HCT116 (cell line): ENCODE measurements at regions not wholly inside any gene's neighbourhood (a gene's known extent, or its start where the extent isn't known, plus 50 kb on each side); places are given as distances from the start of the nearest gene placed in this dataset.

Source experiments
- ATAC-seq: fragments of 200-7000 bp; cut with Tn5 transposase; 2 replicates; pipeline ENCODE4 v1.9.1; 2020; ENCODE audit warnings: mild to moderate bottlenecking, moderate library complexity
- BruUV-seq: library from RNA; stranded (reverse); fragments of 400-500 nt; replicated peaks from 2 replicates; lab custom pipeline; 2021; lab: Mats Ljungman, UMichigan
- CTCF ChIA-PET: fragments of 300-600 bp; sonication (Branson Sonifier 250); formaldehyde crosslinking; loops from one replicate; lab custom pipeline; 2021; ENCODE audit warnings: antibody characterized with exemption; lab: Charles Lee
- POLR2A ChIA-PET: fragments of 300-600, 350-600 bp; sonication (Branson Sonifier 250); formaldehyde crosslinking; loops from one replicate; lab custom pipeline; 2021; ENCODE audit warnings: antibody characterized with exemption; lab: Charles Lee
- RAD21 ChIA-PET, 2 experiments: fragments of 300-600 bp; sonication (Branson Sonifier 250); formaldehyde crosslinking; loops; one replicate each; lab custom pipeline; 2023; ENCODE audit warnings: low total read pairs in 2 of 2; ENCODE audit not compliant: uncharacterized antibody in 2 of 2, unreplicated experiment in 2 of 2, low non-redundant PET in 1 of 2; lab: Charles Lee
- DNase-seq: peaks from one replicate; pipeline ENCODE4 v3.0.0-alpha.2; 2010; ENCODE audit warnings: low read depth, low spot score
- H2AFZ ChIP-seq: fragments of 200-600 bp; shearing (Covaris generic), sonication (generic); 2 replicates; pipeline ENCODE4 v1.6.1; 2017; ENCODE audit warnings: low read depth, mixed run types, mixed read lengths, antibody characterized with exemption, low read length; ENCODE audit not compliant: poor library complexity, severe bottlenecking
- H3K27ac ChIP-seq: 2 replicates; pipeline ENCODE4 v1.5.1; 2012; ENCODE audit warnings: low read depth, low read length
- H3K27me3 ChIP-seq: fragments of 200-600 bp; sonication (generic); 2 replicates; pipeline ENCODE4 v1.6.1; 2016; ENCODE audit warnings: mixed run types, low read length, mixed read lengths; ENCODE audit not compliant: insufficient read depth
- H3K36me3 ChIP-seq, 2 experiments: fragments of 200-500 bp in 1 of 2; fragments of 200-600 bp in 1 of 2; sonication (Bioruptor generic) in 1 of 2; sonication (generic) in 1 of 2; 2 replicates each; pipeline versions ENCODE4 v1.5.1 to v1.6.1; 2014 to 2016; ENCODE audit warnings: low read length in 2 of 2, inconsistent platforms in 1 of 2, mixed read lengths in 1 of 2, mixed run types in 1 of 2; ENCODE audit not compliant: insufficient read depth in 2 of 2, control insufficient read depth in 1 of 2
- H3K4me1 ChIP-seq, 2 experiments: fragments of 200-600 bp in 1 of 2; sonication (generic) in 1 of 2; 2 replicates each; pipeline versions ENCODE4 v1.5.1 to v1.6.1; 2012 to 2017; ENCODE audit warnings: low read length in 2 of 2, inconsistent platforms in 1 of 2, mild to moderate bottlenecking in 1 of 2, mixed read lengths in 1 of 2, mixed run types in 1 of 2, moderate library complexity in 1 of 2; ENCODE audit not compliant: insufficient read depth in 2 of 2, control insufficient read depth in 1 of 2
- H3K4me2 ChIP-seq: fragments of 200-600 bp; sonication (generic); 2 replicates; pipeline ENCODE4 v1.6.1; 2017; ENCODE audit warnings: mixed run types, low read length, mixed read lengths
- H3K4me3 ChIP-seq, 2 experiments: fragments of 200-600 bp in 1 of 2; sonication (generic) in 1 of 2; replicated peaks in 1 of 2; 2 replicates each; pipeline ENCODE4 v1.5.1; 2011 to 2016; ENCODE audit warnings: low read length in 2 of 2, control low read depth in 1 of 2, low read depth in 1 of 2, mild to moderate bottlenecking in 1 of 2, mixed read lengths in 1 of 2, mixed run types in 1 of 2
- H3K79me2 ChIP-seq: fragments of 200-600 bp; sonication (generic); 2 replicates; pipeline ENCODE4 v1.6.1; 2017; ENCODE audit warnings: mild to moderate bottlenecking, mixed run types, low read length, moderate library complexity, mixed read lengths; ENCODE audit not compliant: insufficient read depth
- H3K9ac ChIP-seq: fragments of 200-600 bp; sonication (generic); 2 replicates; pipeline ENCODE4 v1.6.1; 2016; ENCODE audit warnings: low read length, mixed read lengths
- H3K9me2 ChIP-seq: fragments of 200-600 bp; sonication (generic), shearing (Covaris generic); 2 replicates; pipeline ENCODE4 v1.6.1; 2017; ENCODE audit warnings: mixed run types, mild to moderate bottlenecking, moderate library complexity; ENCODE audit not compliant: insufficient read depth
- H3K9me3 ChIP-seq, 2 experiments: fragments of 200-500 bp in 1 of 2; fragments of 200-600 bp in 1 of 2; sonication (Bioruptor generic) in 1 of 2; sonication (generic) in 1 of 2; 2 replicates each; pipeline ENCODE4 v1.6.1; 2014 to 2017; ENCODE audit warnings: low read length in 2 of 2, mixed read lengths in 2 of 2, inconsistent platforms in 1 of 2, low read depth in 1 of 2, mild to moderate bottlenecking in 1 of 2, mixed run types in 1 of 2, moderate library complexity in 1 of 2; ENCODE audit not compliant: control insufficient read depth in 1 of 2, insufficient read depth in 1 of 2
- H4K20me1 ChIP-seq: fragments of 200-600 bp; sonication (generic), shearing (Covaris generic); 2 replicates; pipeline ENCODE4 v1.6.1; 2017; ENCODE audit warnings: mixed run types, mild to moderate bottlenecking, moderate library complexity; ENCODE audit not compliant: insufficient read depth
- ATF3 ChIP-seq: IDR thresholded peaks from 2 replicates; pipeline ENCODE4 v1.6.1; 2012
- CBX3 ChIP-seq: IDR thresholded peaks from 2 replicates; pipeline ENCODE4 v1.6.1; 2012; ENCODE audit warnings: low read depth
- CEBPB ChIP-seq: IDR thresholded peaks from 2 replicates; pipeline ENCODE4 v1.6.1; 2012; ENCODE audit warnings: low read depth
- EGR1 ChIP-seq: IDR thresholded peaks from 2 replicates; pipeline ENCODE4 v1.6.1; 2012; ENCODE audit warnings: low read depth
- EZH2phosphoT487 ChIP-seq: fragments of 200-600 bp; IDR thresholded peaks from 2 replicates; pipeline ENCODE4 v1.6.1; 2018; ENCODE audit warnings: antibody characterized with exemption, borderline replicate concordance
- FOSL1 ChIP-seq: IDR thresholded peaks from 2 replicates; pipeline ENCODE4 v1.6.1; 2012; ENCODE audit warnings: low read depth
- POLR2A ChIP-seq: IDR thresholded peaks from 2 replicates; pipeline ENCODE4 v1.7.0; 2011; ENCODE audit warnings: borderline replicate concordance; ENCODE audit not compliant: insufficient read depth, insufficient read length; ENCODE audit errors: extremely low read depth
- RAD21 ChIP-seq: IDR thresholded peaks from 2 replicates; pipeline ENCODE4 v1.6.1; 2012; ENCODE audit warnings: low read depth, mild to moderate bottlenecking
- REST ChIP-seq: IDR thresholded peaks from 2 replicates; pipeline ENCODE4 v1.6.1; 2012; ENCODE audit warnings: low read depth
- SIN3A ChIP-seq: IDR thresholded peaks from 2 replicates; pipeline ENCODE4 v1.6.1; 2012; ENCODE audit warnings: low read depth
- SP1 ChIP-seq: IDR thresholded peaks from 2 replicates; pipeline ENCODE4 v1.6.1; 2012; ENCODE audit warnings: low read depth
- SRF ChIP-seq: IDR thresholded peaks from 2 replicates; pipeline ENCODE4 v1.6.1; 2012; ENCODE audit warnings: low read depth
- TCF7L2 ChIP-seq: IDR thresholded peaks from 2 replicates; pipeline ENCODE4 v1.7.0; 2011; ENCODE audit warnings: borderline replicate concordance, inconsistent platforms; ENCODE audit not compliant: insufficient read depth, insufficient read length; ENCODE audit errors: extremely low read depth
- YY1 ChIP-seq: IDR thresholded peaks from 2 replicates; pipeline ENCODE4 v1.6.1; 2011; ENCODE audit warnings: low read length, low read depth, moderate library complexity, mild to moderate bottlenecking; ENCODE audit not compliant: insufficient replicate concordance; ENCODE audit errors: extremely low read depth
- ZFX ChIP-seq: fragments of 450-650 bp; IDR thresholded peaks from 2 replicates; pipeline ENCODE4 v1.6.1; 2017
- intact Hi-C: fragments of 100-400 bp; cut with micrococcal nuclease; formaldehyde crosslinking; loops from 2 replicates; pipeline ENCODE4 v1.10.0; 2022

GRCh38 chr5:174970502-174970901 is 246.1 kb downstream of the MSX2 start:
- TF ChIP-seq RAD21 (no peak), FOSL1 (no peak), CBX3 (no peak), REST (no peak)
- RAD21 ChIA-PET, result no interaction called here

GRCh38 chr5:174953871-174954270 is 229.5 kb downstream of the MSX2 start:
- ATAC-seq, result no peak
- no TSS peak for BruUV-seq
- no peaks in the 10 kb centered on the region for H3K9me3 ChIP-seq
- no peaks in the 10 kb centered on the region for H4K20me1 ChIP-seq
- H3K4me1 ChIP-seq, result no peaks in the 10 kb centered on the region
- H3K9me2 ChIP-seq, result no peaks in the 10 kb centered on the region
- intact Hi-C loops, result no loop called here
- no peak overlapping the region for H2AFZ ChIP-seq
- H3K79me2 ChIP-seq, result no peaks in the 10 kb centered on the region
- H3K4me3 ChIP-seq, result no peak overlapping the region
- POLR2A ChIA-PET, result no interaction called here
- H3K4me2 ChIP-seq, result no peak overlapping the region
- RAD21 ChIA-PET, result no interaction called here
- H3K27ac ChIP-seq, result no peak overlapping the region
- no peak for DNase-seq
- H3K9ac ChIP-seq, result no peak overlapping the region
- no peaks in the 10 kb centered on the region for H3K27me3 ChIP-seq
- H3K36me3 ChIP-seq, result no peaks in the 10 kb centered on the region
- CTCF ChIA-PET, result no interaction called here
- no peak for TF ChIP-seq RAD21
- no peak for TF ChIP-seq SP1
- no peak for TF ChIP-seq REST
- no peak for TF ChIP-seq SRF
- no peak for TF ChIP-seq ZFX
- no peak for TF ChIP-seq POLR2A
- TF ChIP-seq SIN3A, result no peak
- no peak for TF ChIP-seq EGR1
- no peak for TF ChIP-seq TCF7L2
- TF ChIP-seq YY1, result no peak
- no peak for TF ChIP-seq EZH2phosphoT487
- TF ChIP-seq CEBPB, result no peak
- no peak for TF ChIP-seq ATF3

More at GRCh38 chr5:174970502-174970901, 246.1 kb downstream of the MSX2 start:
- intact Hi-C loops, result no loop called here
- no peak overlapping the region for H3K4me3 ChIP-seq
- H3K4me1 ChIP-seq, result peaks cover 4 to 9% of the 10 kb centered on the region in 2 experiments; a peak in 3 of 4 replicates
- H3K36me3 ChIP-seq, result no peaks in the 10 kb centered on the region
- BruUV-seq, result no TSS peak
- no peak for DNase-seq
- H3K27ac ChIP-seq, result no peak overlapping the region
- CTCF ChIA-PET, result interaction anchor here (0.6 kb wide), 1 partner anchor 15 kb away, joined by 3 read pairs; no protein-coding TSS in a partner anchor
- H3K9me2 ChIP-seq, result no peaks in the 10 kb centered on the region
- H3K79me2 ChIP-seq, result no peaks in the 10 kb centered on the region
- no peaks in the 10 kb centered on the region for H4K20me1 ChIP-seq
- peaks cover 0 to 5% of the 10 kb centered on the region in 2 experiments; a peak in 3 of 4 replicates for H3K9me3 ChIP-seq
- no peak overlapping the region for H3K4me2 ChIP-seq
- no peaks in the 10 kb centered on the region for H3K27me3 ChIP-seq
- no peak overlapping the region for H3K9ac ChIP-seq
- POLR2A ChIA-PET, result no interaction called here
- ATAC-seq, result no peak
- H2AFZ ChIP-seq, result no peak overlapping the region
